ENCODE measurements at regions not wholly inside any gene's neighbourhood (a gene's known extent, or its start where the extent isn't known, plus 50 kb on each side); places are given as distances from the start of the nearest gene placed in this dataset.
"Not testable (repeated sequence)": the region's sequence is repeated elsewhere in the genome, so short reads cannot be mapped to it uniquely, and the experiment has no call there.

- not testable (repeated sequence) for TF ChIP-seq SMC3 (IDR thresholded peaks at IDR 0.05; ENCODE audit: borderline replicate concordance, low read length); CTCF (IDR thresholded peaks at IDR 0.05 in 2 of 3, conservative IDR thresholded peaks at IDR 0.05 in 1 of 3; ENCODE audit: control insufficient read depth in 2 of 3, extremely low read depth in 1 of 3, insufficient read depth in 1 of 3, low read depth in 3 of 3, low read length in 3 of 3); ZNF274 (IDR thresholded peaks at IDR 0.05; ENCODE audit: insufficient read depth, insufficient read length); EP300 (IDR thresholded peaks at IDR 0.05; ENCODE audit: borderline replicate concordance in 1 of 2, control insufficient read depth in 1 of 2, low read depth in 2 of 2, low read length in 2 of 2); POLR2A (IDR thresholded peaks at IDR 0.05; ENCODE audit: low read depth, low read length); EZH2 (IDR thresholded peaks at IDR 0.05; ENCODE audit: borderline replicate concordance, control insufficient read depth, low read depth, low read length); SIN3A (IDR thresholded peaks at IDR 0.05; ENCODE audit: low read depth, low read length); NFYA (IDR thresholded peaks at IDR 0.05; ENCODE audit: borderline replicate concordance, low read depth, low read length); REST (IDR thresholded peaks at IDR 0.05; ENCODE audit: low read depth, low read length); MXI1 (IDR thresholded peaks at IDR 0.05; ENCODE audit: low read depth, low read length); ATF2 (IDR thresholded peaks at IDR 0.05; ENCODE audit: low read length); HDAC2 (IDR thresholded peaks at IDR 0.05)
- TF ChIP-seq, protein P1, sequence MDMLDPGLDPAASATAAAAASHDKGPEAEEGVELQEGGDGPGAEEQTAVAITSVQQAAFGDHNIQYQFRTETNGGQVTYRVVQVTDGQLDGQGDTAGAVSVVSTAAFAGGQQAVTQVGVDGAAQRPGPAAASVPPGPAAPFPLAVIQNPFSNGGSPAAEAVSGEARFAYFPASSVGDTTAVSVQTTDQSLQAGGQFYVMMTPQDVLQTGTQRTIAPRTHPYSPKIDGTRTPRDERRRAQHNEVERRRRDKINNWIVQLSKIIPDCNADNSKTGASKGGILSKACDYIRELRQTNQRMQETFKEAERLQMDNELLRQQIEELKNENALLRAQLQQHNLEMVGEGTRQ (IDR thresholded peaks at IDR 0.05; ENCODE audit: borderline replicate concordance, low read depth, low read length), result not testable (repeated sequence)
Measured at GRCh38 chr6:82626946-82627345, 263.3 kb downstream of the TPBG start.
